DND-41 (cell line): ENCODE measurements at regions not wholly inside any gene's neighbourhood (a gene's known extent, or its start where the extent isn't known, plus 50 kb on each side); places are given as distances from the start of the nearest gene placed in this dataset.

Experiments
- CTCF ChIP-seq: IDR thresholded peaks from 2 replicates; pipeline ENCODE4 v1.5.1; 2012; ENCODE audit warnings: borderline replicate concordance, low read length, moderate library complexity, mild to moderate bottlenecking; ENCODE audit not compliant: poor library complexity, severe bottlenecking; ENCODE audit errors: extremely low read depth
- EZH2 ChIP-seq: IDR thresholded peaks from 3 replicates; pipeline ENCODE4 v1.6.1; 2012; ENCODE audit warnings: borderline replicate concordance, low read depth, mild to moderate bottlenecking, moderate library complexity, low read length, inconsistent platforms; ENCODE audit not compliant: severe bottlenecking

- TF ChIP-seq CTCF: no peak
- TF ChIP-seq EZH2: no peak
These were observed 723.7 kb upstream of the COX7C start for GRCh38 chr5:85893996-85894395.
